Right lobe of liver (tissue), 4 donors: ENCODE measurements at regions not wholly inside any gene's neighbourhood (a gene's known extent, or its start where the extent isn't known, plus 50 kb on each side); places are given as distances from the start of the nearest gene placed in this dataset.
"Not testable (repeated sequence)": the region's sequence is repeated elsewhere in the genome, so short reads cannot be mapped to it uniquely, and the experiment has no call there.

Experiments used
- CTCF ChIP-seq, 4 donors: fragments of 200-600 bp in 3 of 4; fragments of 450-650 bp in 1 of 4; IDR thresholded peaks; one replicate each; pipeline versions ENCODE4 v1.5.1 to v1.8.0; 2016 to 2022; ENCODE audit warnings: antibody characterized with exemption in 4 of 4, mild to moderate bottlenecking in 2 of 4
- POLR2A ChIP-seq: fragments of 450-650 bp; IDR thresholded peaks from one replicate; pipeline ENCODE4 v1.6.1; 2017; ENCODE audit warnings: antibody characterized with exemption, mild to moderate bottlenecking
- donor health status: DM: no; HTN: no; CAD: no.
- donor health status: DM: no; HTN: no; CAD: no.
- donor health status: DM: no; HTN: yes; CAD: no.

- TF ChIP-seq CTCF (IDR thresholded peaks at IDR 0.05); POLR2A: not testable (repeated sequence)
These were observed 127.1 kb downstream of the SUCLA2 start for GRCh38 chr13:47873987-47874386.
